Aorta (tissue), 5 donors: ENCODE measurements at regions not wholly inside any gene's neighbourhood (a gene's known extent, or its start where the extent isn't known, plus 50 kb on each side); places are given as distances from the start of the nearest gene placed in this dataset.

Experiments
- ATAC-seq: fragments of 200-7000 bp; cut with Tn5 transposase; one replicate; pipeline ENCODE4 v1.9.1; 2022; ENCODE audit warnings: moderate library complexity; ENCODE audit not compliant: low FRiP score
- DNase-seq, 2 donors: peaks; one replicate each; pipeline ENCODE4 v3.0.0-alpha.2; 2020
- H3K27ac ChIP-seq, 2 donors: one replicate each; pipeline ENCODE4 v1.5.1; 2013; ENCODE audit warnings: low read length in 2 of 2, mild to moderate bottlenecking in 2 of 2, moderate library complexity in 2 of 2, control low read depth in 1 of 2, inconsistent platforms in 1 of 2, low read depth in 1 of 2
- H3K27me3 ChIP-seq, 2 donors: one replicate each; pipeline ENCODE4 v1.6.1; 2013; ENCODE audit warnings: control low read depth in 1 of 2, low read length in 1 of 2, mild to moderate bottlenecking in 1 of 2, moderate library complexity in 1 of 2; ENCODE audit not compliant: insufficient read depth in 2 of 2, control insufficient read depth in 1 of 2
- H3K36me3 ChIP-seq, 2 donors: one replicate each; pipeline ENCODE4 v1.6.1; 2013; ENCODE audit warnings: control low read depth in 1 of 2, low read length in 1 of 2, mild to moderate bottlenecking in 1 of 2; ENCODE audit not compliant: insufficient read depth in 2 of 2, control insufficient read depth in 1 of 2
- H3K4me1 ChIP-seq, 2 donors: one replicate each; pipeline ENCODE4 v1.6.1; 2013; ENCODE audit warnings: low read length in 2 of 2, control low read depth in 1 of 2, mild to moderate bottlenecking in 1 of 2, moderate library complexity in 1 of 2; ENCODE audit not compliant: insufficient read depth in 2 of 2, control insufficient read depth in 1 of 2
- H3K4me3 ChIP-seq, 2 donors: one replicate each; pipeline ENCODE4 v1.5.1; 2013; ENCODE audit warnings: low read length in 2 of 2, control low read depth in 1 of 2, mild to moderate bottlenecking in 1 of 2
- H3K9me3 ChIP-seq: one replicate; pipeline ENCODE4 v1.6.1; 2013; ENCODE audit warnings: mild to moderate bottlenecking, low read length; ENCODE audit not compliant: control insufficient read depth
- WGBS, 2 donors: extraction: QIAGEN DNeasy Blood & Tissue Kit; methylation state at CpG; one replicate each; pipeline ENCODE4 v1.1.7; 2013; 5-methylcytosine and 5-hydroxymethylcytosine counted together
- intact Hi-C, 2 donors: fragments of 100-400 bp; cut with DNase I; formaldehyde crosslinking; loops; one replicate each; pipeline versions ENCODE4 v1.14.2 to v1.15.0; 2022
- donor health status: healthy with polysubstance abuse.
- donor health status: Bipolar disorder and iron deficiency.
- donor health status: DM: no; HTN: no; CAD: no.
- donor health status: DM: no; HTN: no; CAD: no.
- donor health status: DM: yes; HTN: yes; CAD: no.

GRCh38 chr1:195466639-195467038 lies 1141.6 kb downstream of the KCNT2 start:
- intact Hi-C loops, result no loop called here

GRCh38 chr1:195462646-195463045 lies 1145.6 kb downstream of the KCNT2 start:
- no peaks in the 10 kb centered on the region for H3K4me1 ChIP-seq
- H3K27ac ChIP-seq, result no peak overlapping the region
- ATAC-seq, result no peak
- DNase-seq, result no peak
- no peak overlapping the region for H3K4me3 ChIP-seq
- no peaks in the 10 kb centered on the region for H3K9me3 ChIP-seq
- no peaks in the 10 kb centered on the region for H3K36me3 ChIP-seq
- intact Hi-C loops, result no loop called here
- no peaks in the 10 kb centered on the region for H3K27me3 ChIP-seq

More at GRCh38 chr1:195466639-195467038, 1141.6 kb downstream of the KCNT2 start:
- Histone ChIP-seq H3K9me3 (no peaks in the 10 kb centered on the region), H3K36me3 (no peaks in the 10 kb centered on the region), H3K4me1 (no peaks in the 10 kb centered on the region), H3K27ac (no peak overlapping the region), H3K27me3 (no peaks in the 10 kb centered on the region), H3K4me3 (no peak overlapping the region)
- no peak for DNase-seq
- 85 to 86% methylated on average over 1 of the region's 1 CpG for WGBS, 2 donors
- no peak for ATAC-seq

GRCh38 chr1:195462152-195462551 lies 1146.1 kb downstream of the KCNT2 start:
- H3K27ac ChIP-seq, result no peak overlapping the region
- intact Hi-C loops, result no loop called here
- H3K27me3 ChIP-seq, result no peaks in the 10 kb centered on the region
- H3K9me3 ChIP-seq, result no peaks in the 10 kb centered on the region
- WGBS, 2 donors, result 87 to 92% methylated on average over 2 of the region's 2 CpGs
- no peak for ATAC-seq
- H3K4me3 ChIP-seq, result no peak overlapping the region
- no peaks in the 10 kb centered on the region for H3K4me1 ChIP-seq
- H3K36me3 ChIP-seq, result no peaks in the 10 kb centered on the region
- DNase-seq, result no peak

- DNase-seq, result no peak
Measured at GRCh38 chr1:195458365-195458764, 1149.9 kb downstream of the KCNT2 start.

GRCh38 chr1:195450794-195451193 lies 1157.4 kb downstream of the KCNT2 start:
- intact Hi-C loops, result no loop called here
- DNase-seq (no peak), ATAC-seq (no peak)
- no peaks in the 10 kb centered on the region for H3K9me3 ChIP-seq
- H3K27ac ChIP-seq, result no peak overlapping the region
- H3K4me3 ChIP-seq, result no peak overlapping the region
- 85 to 90% methylated on average over 2 of the region's 2 CpGs for WGBS, 2 donors
- no peaks in the 10 kb centered on the region for H3K4me1 ChIP-seq
- no peaks in the 10 kb centered on the region for H3K36me3 ChIP-seq
- no peaks in the 10 kb centered on the region for H3K27me3 ChIP-seq

More at GRCh38 chr1:195458365-195458764, 1149.9 kb downstream of the KCNT2 start:
- intact Hi-C loops, result no loop called here
- ATAC-seq, result no peak
- H3K9me3 ChIP-seq, result no peaks in the 10 kb centered on the region
- H3K36me3 ChIP-seq, result no peaks in the 10 kb centered on the region
- H3K27ac ChIP-seq, result no peak overlapping the region
- no peaks in the 10 kb centered on the region for H3K27me3 ChIP-seq
- H3K4me3 ChIP-seq, result no peak overlapping the region
- H3K4me1 ChIP-seq, result no peaks in the 10 kb centered on the region

- no peak for ATAC-seq
- intact Hi-C loops, result no loop called here
- Histone ChIP-seq H3K27ac (no peak overlapping the region), H3K4me3 (no peak overlapping the region), H3K27me3 (no peaks in the 10 kb centered on the region), H3K4me1 (no peaks in the 10 kb centered on the region), H3K9me3 (no peaks in the 10 kb centered on the region), H3K36me3 (no peaks in the 10 kb centered on the region)
- WGBS, 2 donors, result 86 to 93% methylated on average over 2 of the region's 2 CpGs
- DNase-seq, result peak; percentile 14 to 36
Measured at GRCh38 chr1:195439661-195440060, 1168.6 kb downstream of the KCNT2 start.

- DNase-seq (no peak), ATAC-seq (no peak)
- H3K4me1 ChIP-seq, result no peaks in the 10 kb centered on the region
- 74 to 81% methylated on average over 4 of the region's 4 CpGs for WGBS, 2 donors
- H3K9me3 ChIP-seq, result no peaks in the 10 kb centered on the region
- no peaks in the 10 kb centered on the region for H3K36me3 ChIP-seq
- H3K27me3 ChIP-seq, result no peaks in the 10 kb centered on the region
- no peak overlapping the region for H3K27ac ChIP-seq
- intact Hi-C loops, result no loop called here
- no peak overlapping the region for H3K4me3 ChIP-seq
Measured at GRCh38 chr1:195434566-195435203, 1173.6 kb downstream of the KCNT2 start.

- Histone ChIP-seq H3K27me3 (no peaks in the 10 kb centered on the region), H3K27ac (no peak overlapping the region), H3K4me3 (no peak overlapping the region), H3K9me3 (no peaks in the 10 kb centered on the region), H3K36me3 (no peaks in the 10 kb centered on the region), H3K4me1 (no peaks in the 10 kb centered on the region)
- DNase-seq, result no peak
- WGBS, 2 donors, result 83 to 86% methylated on average over 1 of the region's 1 CpG
- no peak for ATAC-seq
- intact Hi-C loops, result no loop called here
Measured at GRCh38 chr1:195430826-195431225, 1177.4 kb downstream of the KCNT2 start.

GRCh38 chr1:195428927-195429326 lies 1179.3 kb downstream of the KCNT2 start:
- intact Hi-C loops, result no loop called here
- Histone ChIP-seq H3K27ac (no peak overlapping the region), H3K4me1 (no peaks in the 10 kb centered on the region), H3K27me3 (no peaks in the 10 kb centered on the region), H3K4me3 (no peak overlapping the region), H3K36me3 (no peaks in the 10 kb centered on the region), H3K9me3 (no peaks in the 10 kb centered on the region)
- DNase-seq, result no peak
- 90 to 95% methylated on average over 4 of the region's 4 CpGs for WGBS, 2 donors
- ATAC-seq, result no peak
